PC-3 (cell line): ENCODE measurements at regions not wholly inside any gene's neighbourhood (a gene's known extent, or its start where the extent isn't known, plus 50 kb on each side); places are given as distances from the start of the nearest gene placed in this dataset.

ENCODE experiments used
- ATAC-seq: fragments of 200-7000 bp; cut with Tn5 transposase; 2 replicates; pipeline ENCODE4 v1.9.1; 2020; ENCODE audit warnings: mild to moderate bottlenecking, moderate library complexity
- BruUV-seq: library from RNA; stranded (reverse); fragments of 400-500 nt; replicated peaks from 2 replicates; lab custom pipeline; 2021; lab: Mats Ljungman, UMichigan
- CTCF ChIA-PET: fragments of 300-600 bp; sonication (Branson Sonifier 250); formaldehyde crosslinking; loops from one replicate; lab custom pipeline; 2022; ENCODE audit warnings: antibody characterized with exemption; lab: Charles Lee
- POLR2A ChIA-PET: fragments of 300-600 bp; sonication (Branson Sonifier 250); formaldehyde crosslinking; loops from one replicate; lab custom pipeline; 2022; ENCODE audit warnings: antibody characterized with exemption; ENCODE audit not compliant: unreplicated experiment; lab: Charles Lee
- DNase-seq: peaks from one replicate; pipeline ENCODE4 v3.0.0-alpha.2; 2015
- H2AFZ ChIP-seq: fragments of 300-600 bp; sonication (generic); 2 replicates; pipeline ENCODE4 v1.6.0; 2016; ENCODE audit warnings: antibody characterized with exemption, low read length
- H3F3A ChIP-seq: fragments of 300-600 bp; sonication (generic); one replicate; pipeline ENCODE4 v1.6.0; 2017; ENCODE audit warnings: antibody characterized with exemption, low read length, control low read depth, mild to moderate bottlenecking; ENCODE audit not compliant: unreplicated experiment
- H3K27ac ChIP-seq: fragments of 300-600 bp; sonication (generic); 2 replicates; pipeline ENCODE4 v1.5.1; 2016; ENCODE audit warnings: mild to moderate bottlenecking, low read length
- H3K27me3 ChIP-seq: fragments of 300-600 bp; sonication (generic); 2 replicates; pipeline ENCODE4 v1.6.1; 2016; ENCODE audit warnings: low read length, mixed read lengths
- H3K36me3 ChIP-seq: fragments of 300-600 bp; sonication (generic); 2 replicates; pipeline ENCODE4 v1.6.1; 2016; ENCODE audit warnings: low read depth, mixed run types, low read length, mixed read lengths
- H3K4me1 ChIP-seq: fragments of 300-600 bp; sonication (generic); 2 replicates; pipeline ENCODE4 v1.5.1; 2016; ENCODE audit warnings: low read length; ENCODE audit not compliant: insufficient read depth
- H3K4me2 ChIP-seq: fragments of 300-600 bp; sonication (generic); 2 replicates; pipeline ENCODE4 v1.6.0; 2016; ENCODE audit warnings: low read length
- H3K4me3 ChIP-seq: fragments of 300-600 bp; sonication (generic); 2 replicates; pipeline ENCODE4 v1.5.1; 2016; ENCODE audit warnings: mild to moderate bottlenecking, low read length, mixed read lengths
- H3K79me2 ChIP-seq: fragments of 300-600 bp; sonication (generic); 2 replicates; pipeline ENCODE4 v1.6.1; 2017; ENCODE audit warnings: low read length, mixed read lengths
- H3K9ac ChIP-seq: fragments of 300-600 bp; sonication (generic); 2 replicates; pipeline ENCODE4 v1.6.0; 2016; ENCODE audit warnings: mild to moderate bottlenecking, low read length
- H3K9me2 ChIP-seq: fragments of 300-600 bp; sonication (generic); replicated peaks from 2 replicates; pipeline ENCODE4 v1.6.1; 2016; ENCODE audit warnings: mixed run types, low read length, mixed read lengths
- H3K9me3 ChIP-seq: fragments of 300-600 bp; sonication (generic); 2 replicates; pipeline ENCODE4 v1.6.1; 2016; ENCODE audit warnings: low read length, mixed read lengths
- H4K20me1 ChIP-seq: fragments of 300-600 bp; sonication (generic); 2 replicates; pipeline ENCODE4 v1.6.1; 2016; ENCODE audit warnings: low read length, mixed read lengths
- CTCF ChIP-seq: fragments of 300-600 bp; sonication (generic); conservative IDR thresholded peaks from 2 replicates; pipeline ENCODE4 v1.5.1; 2017; ENCODE audit warnings: antibody characterized with exemption, low read depth, mild to moderate bottlenecking, low read length
- EZH2 ChIP-seq: fragments of 300-600 bp; sonication (generic); IDR thresholded peaks from one replicate; pipeline ENCODE4 v1.6.1; 2017; ENCODE audit warnings: antibody characterized with exemption, mild to moderate bottlenecking, low read length; ENCODE audit not compliant: unreplicated experiment
- EZH2phosphoT487 ChIP-seq: fragments of 300-600 bp; sonication (generic); IDR thresholded peaks from 2 replicates; pipeline ENCODE4 v1.6.1; 2018; ENCODE audit warnings: mild to moderate bottlenecking, antibody characterized with exemption, low read length, borderline replicate concordance
- intact Hi-C: fragments of 100-400 bp; cut with micrococcal nuclease; formaldehyde crosslinking; loops from 2 replicates; pipeline ENCODE4 v1.9.0; 2023

- DNase-seq, result no peak
- no peak overlapping the region for H2AFZ ChIP-seq
- TF ChIP-seq EZH2, result no peak
- TF ChIP-seq CTCF, result no peak
- no peak for TF ChIP-seq EZH2phosphoT487
- no peak overlapping the region for H3K4me2 ChIP-seq
- POLR2A ChIA-PET, result no interaction called here
- no peaks in the 10 kb centered on the region for H3K9me2 ChIP-seq
- H3K36me3 ChIP-seq, result no peaks in the 10 kb centered on the region
- ATAC-seq, result no peak
- no peak overlapping the region for H3K27ac ChIP-seq
- H3K27me3 ChIP-seq, result peaks cover 70% of the 10 kb centered on the region
- H3K79me2 ChIP-seq, result no peaks in the 10 kb centered on the region
- H3K4me1 ChIP-seq, result no peaks in the 10 kb centered on the region
- H3K9ac ChIP-seq, result no peak overlapping the region
- CTCF ChIA-PET, result no interaction called here
- no peaks in the 10 kb centered on the region for H4K20me1 ChIP-seq
- no peak overlapping the region for H3K4me3 ChIP-seq
- H3F3A ChIP-seq, result no peaks in the 10 kb centered on the region
- H3K9me3 ChIP-seq, result no peaks in the 10 kb centered on the region
- intact Hi-C loops, result no loop called here
- no TSS peak for BruUV-seq
These were observed 337.6 kb downstream of the EIPR1 start for GRCh38 chr2:3040066-3040428.

- Histone ChIP-seq H4K20me1 (no peaks in the 10 kb centered on the region), H3K79me2 (no peaks in the 10 kb centered on the region), H3K4me2 (no peak overlapping the region), H3K4me3 (no peak overlapping the region), H2AFZ (no peak overlapping the region), H3K27ac (no peak overlapping the region), H3K9ac (no peak overlapping the region), H3K36me3 (no peaks in the 10 kb centered on the region), H3F3A (no peaks in the 10 kb centered on the region), H3K9me3 (no peaks in the 10 kb centered on the region), H3K4me1 (no peaks in the 10 kb centered on the region), H3K27me3 (peaks cover 76% of the 10 kb centered on the region), H3K9me2 (no peaks in the 10 kb centered on the region)
- TF ChIP-seq EZH2 (no peak), EZH2phosphoT487 (no peak), CTCF (no peak)
- no peak for ATAC-seq
- ChIA-PET CTCF (no interaction called here), POLR2A (no interaction called here)
- intact Hi-C loops, result no loop called here
- DNase-seq, result no peak
- no TSS peak for BruUV-seq
These were observed 338.2 kb downstream of the EIPR1 start for GRCh38 chr2:3039188-3040065.

DNA sequence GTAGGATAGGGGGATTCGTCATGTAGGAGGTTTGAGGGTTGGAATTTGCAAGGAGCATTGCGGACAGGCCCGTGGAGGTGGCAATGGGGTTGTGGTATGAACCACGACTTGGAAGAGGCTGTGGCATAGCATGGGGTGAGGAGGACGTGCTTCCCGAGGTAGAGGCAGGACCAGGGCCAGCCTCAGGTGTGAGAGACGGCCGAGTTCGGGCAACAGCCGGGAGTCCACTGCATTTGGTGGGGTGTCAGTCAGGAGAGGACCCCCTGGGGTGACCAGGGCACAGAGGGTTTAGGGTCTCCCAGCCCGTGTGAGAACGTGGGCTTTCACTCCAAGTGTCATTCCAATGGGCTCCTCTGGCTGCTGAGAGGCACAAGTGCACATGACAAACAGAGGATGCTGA, 339.0 kb downstream of the EIPR1 start:
- Histone ChIP-seq H2AFZ (no peak overlapping the region), H3K27ac (no peak overlapping the region), H3K27me3 (peaks cover 79% of the 10 kb centered on the region), H3K9me3 (no peaks in the 10 kb centered on the region), H3K9ac (no peak overlapping the region), H3K4me3 (no peak overlapping the region), H3K4me1 (no peaks in the 10 kb centered on the region), H3K4me2 (no peak overlapping the region), H3F3A (no peaks in the 10 kb centered on the region), H3K9me2 (no peaks in the 10 kb centered on the region), H3K79me2 (no peaks in the 10 kb centered on the region), H4K20me1 (no peaks in the 10 kb centered on the region), H3K36me3 (no peaks in the 10 kb centered on the region)
- POLR2A ChIA-PET, result no interaction called here
- DNase-seq (no peak), ATAC-seq (no peak)
- TF ChIP-seq EZH2phosphoT487, result no peak
- intact Hi-C loops, result no loop called here
- no TSS peak for BruUV-seq
- CTCF ChIA-PET, result no interaction called here
